ENCODE measurements at regions not wholly inside any gene's neighbourhood (a gene's known extent, or its start where the extent isn't known, plus 50 kb on each side); places are given as distances from the start of the nearest gene placed in this dataset.

GRCh38 chr7:46011059-46011458, 90.0 kb upstream of the IGFBP3 start:
- no peak for TF ChIP-seq CTCF (IDR thresholded peaks at IDR 0.05)
- TF ChIP-seq POLR2AphosphoS5 (IDR thresholded peaks at IDR 0.05; ENCODE audit: insufficient read depth in 1 of 2, low read depth in 1 of 2), result no peak
- no peak for TF ChIP-seq POLR2A (IDR thresholded peaks at IDR 0.05)
- DNase-seq (ENCODE audit: extremely low spot score in 2 of 2), result peak in 1 of 2 donors; percentile 46
- Histone ChIP-seq H3K27me3 (no peaks in the 10 kb centered on the region), H3K9me3 (no peaks in the 10 kb centered on the region), H3K4me3 (no peak overlapping the region), H3K27ac (no peak overlapping the region), H3K36me3 (no peaks in the 10 kb centered on the region), H3K4me1 (no peaks in the 10 kb centered on the region)
- intact Hi-C loops (cut with DNase I), result no loop called here

- DNase-seq (ENCODE audit: extremely low spot score in 2 of 2), result no peak
- Histone ChIP-seq H3K27me3 (no peaks in the 10 kb centered on the region), H3K9me3 (no peaks in the 10 kb centered on the region), H3K27ac (no peak overlapping the region), H3K4me3 (no peak overlapping the region), H3K36me3 (no peaks in the 10 kb centered on the region), H3K4me1 (no peaks in the 10 kb centered on the region)
- intact Hi-C loops (cut with DNase I), result no loop called here
- TF ChIP-seq POLR2A (IDR thresholded peaks at IDR 0.05) (no peak), POLR2AphosphoS5 (IDR thresholded peaks at IDR 0.05; ENCODE audit: insufficient read depth in 1 of 2, low read depth in 1 of 2) (no peak), CTCF (IDR thresholded peaks at IDR 0.05) (no peak)
Measured at GRCh38 chr7:46009211-46009610, 88.1 kb upstream of the IGFBP3 start.

- Histone ChIP-seq H3K4me3 (no peak overlapping the region), H3K27me3 (no peaks in the 10 kb centered on the region), H3K4me1 (no peaks in the 10 kb centered on the region), H3K9me3 (no peaks in the 10 kb centered on the region), H3K36me3 (no peaks in the 10 kb centered on the region), H3K27ac (no peak overlapping the region)
- intact Hi-C loops (cut with DNase I), result no loop called here
- TF ChIP-seq POLR2AphosphoS5 (IDR thresholded peaks at IDR 0.05; ENCODE audit: insufficient read depth in 1 of 2, low read depth in 1 of 2) (no peak), POLR2A (IDR thresholded peaks at IDR 0.05) (no peak), CTCF (IDR thresholded peaks at IDR 0.05) (no peak)
- DNase-seq (ENCODE audit: extremely low spot score in 2 of 2), result peak in 1 of 2 donors; percentile 85
Measured at GRCh38 chr7:46007990-46008643, 87.0 kb upstream of the IGFBP3 start.

- Histone ChIP-seq H3K27ac (no peak overlapping the region), H3K4me1 (no peaks in the 10 kb centered on the region), H3K4me3 (no peak overlapping the region), H3K9me3 (no peaks in the 10 kb centered on the region), H3K36me3 (no peaks in the 10 kb centered on the region), H3K27me3 (no peaks in the 10 kb centered on the region)
- intact Hi-C loops (cut with DNase I), result no loop called here
- no peak for DNase-seq (ENCODE audit: extremely low spot score in 2 of 2)
- no peak for TF ChIP-seq CTCF (IDR thresholded peaks at IDR 0.05)
- no peak for TF ChIP-seq POLR2A (IDR thresholded peaks at IDR 0.05)
- TF ChIP-seq POLR2AphosphoS5 (IDR thresholded peaks at IDR 0.05; ENCODE audit: insufficient read depth in 1 of 2, low read depth in 1 of 2), result no peak
Measured at GRCh38 chr7:46007194-46007593, 86.1 kb upstream of the IGFBP3 start.

GRCh38 chr7:46006723-46007122, 85.7 kb upstream of the IGFBP3 start:
- Histone ChIP-seq H3K27ac (no peak overlapping the region), H3K36me3 (no peaks in the 10 kb centered on the region), H3K9me3 (no peaks in the 10 kb centered on the region), H3K4me1 (no peaks in the 10 kb centered on the region), H3K27me3 (no peaks in the 10 kb centered on the region), H3K4me3 (no peak overlapping the region)
- no peak for DNase-seq (ENCODE audit: extremely low spot score in 2 of 2)
- intact Hi-C loops (cut with DNase I), result no loop called here
- TF ChIP-seq POLR2AphosphoS5 (IDR thresholded peaks at IDR 0.05; ENCODE audit: insufficient read depth in 1 of 2, low read depth in 1 of 2) (no peak), CTCF (IDR thresholded peaks at IDR 0.05) (no peak), POLR2A (IDR thresholded peaks at IDR 0.05) (no peak)
